ENCODE measurements at regions not wholly inside any gene's neighbourhood (a gene's known extent, or its start where the extent isn't known, plus 50 kb on each side); places are given as distances from the start of the nearest gene placed in this dataset.

GRCh38 chr21:21929226-21929625 lies 931.0 kb downstream of the NCAM2 start:
- TF ChIP-seq CTCF (IDR thresholded peaks at IDR 0.05) (no peak), PBX3 (IDR thresholded peaks at IDR 0.05) (no peak), YY1 (IDR thresholded peaks at IDR 0.05; ENCODE audit: low read depth) (no peak)

All from SK-N-SH (cell line).